B cell (primary cell): ENCODE measurements at regions not wholly inside any gene's neighbourhood (a gene's known extent, or its start where the extent isn't known, plus 50 kb on each side); places are given as distances from the start of the nearest gene placed in this dataset.

Experiments
- ATAC-seq: fragments of 200-7000 bp; cut with Tn5 transposase; one replicate; pipeline ENCODE4 v1.10.0; 2021; ENCODE audit warnings: low read depth, mild to moderate bottlenecking, moderate number of reproducible peaks, moderate library complexity
- CTCF ChIA-PET: fragments of 350-600 bp; sonication (Branson Sonifier 250); formaldehyde crosslinking; loops from one replicate; lab custom pipeline; 2021; ENCODE audit warnings: antibody characterized with exemption, inconsistent platforms; lab: Charles Lee
- POLR2A ChIA-PET: fragments of 350-600 bp; sonication (Branson Sonifier 250); formaldehyde crosslinking; loops from one replicate; lab custom pipeline; 2021; ENCODE audit warnings: antibody characterized with exemption; lab: Charles Lee
- DNase-seq: peaks from one replicate; pipeline ENCODE4 v3.0.0; 2013
- H2AFZ ChIP-seq: 2 replicates; pipeline ENCODE4 v1.6.1; 2012; ENCODE audit warnings: mild to moderate bottlenecking, low read depth, low read length; ENCODE audit not compliant: insufficient read depth, poor library complexity, severe bottlenecking
- H3K27ac ChIP-seq, 2 donors: 1 replicate in 1 of 2; 2 replicates in 1 of 2; pipeline ENCODE4 v1.5.1; 2012 to 2013; ENCODE audit warnings: low read length in 2 of 2, mild to moderate bottlenecking in 2 of 2, moderate library complexity in 1 of 2
- H3K27me3 ChIP-seq, 4 experiments: fragments of 200-600 bp in 1 of 4; sonication (generic) in 1 of 4; replicated peaks in 1 of 4; 1 replicate in 2 of 4; 2 replicates in 2 of 4; pipeline versions ENCODE4 v1.6.1 to v1.7.0; 2013 to 2016; ENCODE audit warnings: low read length in 3 of 4, mild to moderate bottlenecking in 2 of 4, mixed read lengths in 1 of 4, moderate library complexity in 1 of 4; ENCODE audit not compliant: insufficient read depth in 4 of 4, control insufficient read depth in 3 of 4; ENCODE audit errors: control extremely low read depth in 1 of 4
- H3K36me3 ChIP-seq, 2 experiments: replicated peaks in 1 of 2; 1 replicate in 1 of 2; 2 replicates in 1 of 2; pipeline versions ENCODE4 v1.6.1 to v1.7.1; 2013; ENCODE audit warnings: low read length in 1 of 2; ENCODE audit not compliant: insufficient read depth in 2 of 2, control insufficient read depth in 1 of 2; ENCODE audit errors: control extremely low read depth in 1 of 2, extremely low read depth in 1 of 2
- H3K4me1 ChIP-seq, 2 donors: fragments of 200-600 bp in 1 of 2; sonication (generic) in 1 of 2; 1 replicate in 1 of 2; 2 replicates in 1 of 2; pipeline versions ENCODE4 v1.5.1 to v1.6.1; 2013 to 2017; ENCODE audit warnings: low read length in 2 of 2; ENCODE audit not compliant: control insufficient read depth in 2 of 2, insufficient read depth in 2 of 2
- H3K4me2 ChIP-seq: replicated peaks from 2 replicates; pipeline ENCODE3; 2012; ENCODE audit warnings: mild to moderate bottlenecking, low read depth, low read length; ENCODE audit not compliant: poor library complexity, severe bottlenecking
- H3K4me3 ChIP-seq, 5 experiments: fragments of 200-600 bp in 1 of 5; sonication (generic) in 1 of 5; 1 replicate in 3 of 5; 2 replicates in 2 of 5; pipeline versions ENCODE4 v1.5.1 to v1.7.0; 2011 to 2016; ENCODE audit warnings: low read length in 4 of 5, mild to moderate bottlenecking in 4 of 5, low read depth in 2 of 5, control low read depth in 1 of 5, moderate library complexity in 1 of 5; ENCODE audit not compliant: insufficient read depth in 1 of 5; ENCODE audit errors: control extremely low read depth in 1 of 5, extremely low read depth in 1 of 5
- H3K79me2 ChIP-seq: fragments of 200-600 bp; sonication (generic); one replicate; pipeline ENCODE4 v1.6.0; 2016; ENCODE audit warnings: low read length; ENCODE audit not compliant: control insufficient read depth, insufficient read depth
- H3K9ac ChIP-seq: fragments of 200-600 bp; sonication (generic); 2 replicates; pipeline ENCODE4 v1.6.1; 2017; ENCODE audit warnings: mild to moderate bottlenecking, low read length, moderate library complexity
- H3K9me3 ChIP-seq, 3 donors: one replicate each; pipeline versions ENCODE4 v1.6.1 to v1.7.1; 2013; ENCODE audit warnings: low read length in 2 of 3; ENCODE audit not compliant: control insufficient read depth in 2 of 3, insufficient read depth in 1 of 3; ENCODE audit errors: control extremely low read depth in 1 of 3
- H4K20me1 ChIP-seq: 2 replicates; pipeline ENCODE4 v1.6.0; 2012; ENCODE audit warnings: mild to moderate bottlenecking, low read length; ENCODE audit not compliant: insufficient read depth, control insufficient read depth, poor library complexity, severe bottlenecking
- H3K27ac Mint-ChIP-seq: one replicate; pipeline ENCODE4 v1.8.0; 2021; ENCODE audit warnings: mixed read lengths
- H3K27me3 Mint-ChIP-seq: one replicate; pipeline ENCODE4 v1.8.0; 2021; ENCODE audit warnings: mixed read lengths
- H3K4me1 Mint-ChIP-seq: one replicate; pipeline ENCODE4 v1.8.0; 2021; ENCODE audit warnings: mixed read lengths
- H3K4me3 Mint-ChIP-seq: one replicate; pipeline ENCODE4 v1.8.0; 2021; ENCODE audit warnings: mixed read lengths
- H3K9me3 Mint-ChIP-seq: one replicate; pipeline ENCODE4 v1.8.0; 2022; ENCODE audit warnings: mixed read lengths; ENCODE audit not compliant: insufficient read depth
- EZH2 ChIP-seq: IDR thresholded peaks from 2 replicates; pipeline ENCODE4 v1.6.1; 2012; ENCODE audit warnings: borderline replicate concordance, low read depth, mild to moderate bottlenecking, moderate library complexity, low read length; ENCODE audit not compliant: insufficient read depth, poor library complexity, severe bottlenecking
- WGBS: methylation state at CpG from one replicate; pipeline ENCODE4 v1.1.5; 2013; ENCODE audit warnings: missing lambda C conversion rate; ENCODE audit not compliant: insufficient coverage; 5-methylcytosine and 5-hydroxymethylcytosine counted together
- intact Hi-C: fragments of 100-400 bp; cut with micrococcal nuclease; formaldehyde crosslinking; loops from one replicate; pipeline ENCODE4 v1.10.0; 2022
- TF ChIP-seq, protein P1 (sequence below): fragments of 200-600 bp; IDR thresholded peaks from one replicate; pipeline ENCODE4 v1.8.0; 2022; ENCODE audit warnings: antibody characterized with exemption, mild to moderate bottlenecking

DNA sequence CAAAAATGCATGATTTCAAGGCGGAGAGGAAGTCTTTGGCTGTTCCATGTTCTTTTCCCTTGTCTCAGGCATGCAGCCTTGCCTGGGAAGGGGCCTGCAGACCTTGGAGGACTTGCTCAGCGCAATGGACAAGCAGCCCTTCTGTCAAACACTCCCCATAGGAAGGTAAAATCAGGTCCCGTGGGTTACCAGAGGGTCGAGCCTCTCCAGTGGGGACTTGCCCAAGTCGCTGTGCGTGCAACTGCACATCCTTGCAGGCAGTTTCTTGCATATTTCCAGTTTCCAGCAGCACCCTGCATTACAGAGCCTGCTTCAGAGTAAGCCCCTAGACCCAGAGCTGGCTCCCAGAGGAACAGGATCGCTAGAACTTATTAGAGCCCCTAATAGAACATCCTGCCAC, 75.5 kb upstream of the KLF13 start:
- Histone ChIP-seq H3K9me3 (peaks cover 0 to 7% (median 0%) of the 10 kb centered on the region in 3 donors), H3K36me3 (no peaks in the 10 kb centered on the region), H2AFZ (no peak overlapping the region), H3K27ac (no peak overlapping the region), H3K4me2 (no peak overlapping the region), H3K4me1 (peaks cover 21 to 23% of the 10 kb centered on the region in 2 donors), H3K27me3 (no peaks in the 10 kb centered on the region), H3K79me2 (no peaks in the 10 kb centered on the region), H3K4me3 (no peak overlapping the region), H4K20me1 (no peaks in the 10 kb centered on the region), H3K9ac (no peak overlapping the region)
- H3K27me3 Mint-ChIP-seq: no peaks in the 10 kb centered on the region
- ATAC-seq: no peak
- H3K4me1 Mint-ChIP-seq: peaks cover 20% of the 10 kb centered on the region
- TF ChIP-seq EZH2: no peak
- TF ChIP-seq, protein P1, sequence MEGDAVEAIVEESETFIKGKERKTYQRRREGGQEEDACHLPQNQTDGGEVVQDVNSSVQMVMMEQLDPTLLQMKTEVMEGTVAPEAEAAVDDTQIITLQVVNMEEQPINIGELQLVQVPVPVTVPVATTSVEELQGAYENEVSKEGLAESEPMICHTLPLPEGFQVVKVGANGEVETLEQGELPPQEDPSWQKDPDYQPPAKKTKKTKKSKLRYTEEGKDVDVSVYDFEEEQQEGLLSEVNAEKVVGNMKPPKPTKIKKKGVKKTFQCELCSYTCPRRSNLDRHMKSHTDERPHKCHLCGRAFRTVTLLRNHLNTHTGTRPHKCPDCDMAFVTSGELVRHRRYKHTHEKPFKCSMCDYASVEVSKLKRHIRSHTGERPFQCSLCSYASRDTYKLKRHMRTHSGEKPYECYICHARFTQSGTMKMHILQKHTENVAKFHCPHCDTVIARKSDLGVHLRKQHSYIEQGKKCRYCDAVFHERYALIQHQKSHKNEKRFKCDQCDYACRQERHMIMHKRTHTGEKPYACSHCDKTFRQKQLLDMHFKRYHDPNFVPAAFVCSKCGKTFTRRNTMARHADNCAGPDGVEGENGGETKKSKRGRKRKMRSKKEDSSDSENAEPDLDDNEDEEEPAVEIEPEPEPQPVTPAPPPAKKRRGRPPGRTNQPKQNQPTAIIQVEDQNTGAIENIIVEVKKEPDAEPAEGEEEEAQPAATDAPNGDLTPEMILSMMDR: no peak
- WGBS: 87% methylated on average over 7 of the region's 7 CpGs
- ChIA-PET POLR2A (no interaction called here), CTCF (no interaction called here)
- H3K27ac Mint-ChIP-seq: no peak overlapping the region
- no peaks in the 10 kb centered on the region for H3K9me3 Mint-ChIP-seq
- intact Hi-C loops: no loop called here
- DNase-seq: no peak
- H3K4me3 Mint-ChIP-seq: no peak overlapping the region

DNA sequence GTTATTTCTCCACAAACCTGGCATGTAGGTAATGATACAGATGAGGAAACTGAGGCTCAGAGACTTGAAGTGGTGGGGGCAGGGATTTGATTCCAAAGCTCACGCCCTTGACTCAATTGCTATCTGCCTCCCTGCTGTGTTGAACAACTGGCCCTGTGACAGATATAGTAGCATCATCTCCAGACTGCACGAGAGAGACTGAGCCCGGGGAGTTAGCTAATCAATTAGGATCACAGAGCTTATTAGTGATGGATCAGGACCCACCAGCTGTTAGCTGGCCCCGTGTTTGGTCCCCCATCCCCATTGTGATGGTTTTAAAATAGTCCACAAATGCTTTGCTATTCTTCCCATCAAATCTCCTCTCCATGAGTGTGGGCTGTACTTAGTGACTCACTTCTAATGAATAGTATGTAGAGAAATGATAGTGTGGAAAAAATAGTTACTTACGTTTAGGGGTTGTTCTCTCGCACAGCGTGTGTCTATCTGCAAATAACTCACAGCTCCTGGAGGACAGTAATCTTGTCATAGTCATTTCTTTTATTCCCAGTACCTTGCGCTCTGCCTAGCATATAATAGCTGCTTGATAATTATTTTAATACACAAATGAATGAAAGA, 74.4 kb upstream of the KLF13 start:
- Mint-ChIP-seq H3K27me3 (no peaks in the 10 kb centered on the region), H3K4me1 (peaks cover 31% of the 10 kb centered on the region), H3K9me3 (no peaks in the 10 kb centered on the region), H3K27ac (no peak overlapping the region), H3K4me3 (no peak overlapping the region)
- H3K9ac ChIP-seq: no peak overlapping the region
- no peak overlapping the region for H3K4me3 ChIP-seq
- DNase-seq: no peak
- ChIA-PET POLR2A (interaction anchor here (5.5 kb wide), 1 partner anchor 13 kb away, joined by 26 read pairs; no protein-coding TSS in a partner anchor), CTCF (interaction anchor here (0.7 to 1.5 kb wide), 7 partner anchors 11 to 237 kb away, joined by 3 to 5 read pairs (median 4); no protein-coding TSS in a partner anchor)
- no peaks in the 10 kb centered on the region for H3K36me3 ChIP-seq
- no peaks in the 10 kb centered on the region for H3K27me3 ChIP-seq
- TF ChIP-seq, protein P1: no peak
- no peak for TF ChIP-seq EZH2
- intact Hi-C loops: no loop called here
- no peak overlapping the region for H3K4me2 ChIP-seq
- peaks cover 0 to 7% (median 0%) of the 10 kb centered on the region in 3 donors for H3K9me3 ChIP-seq
- 100% methylated on average over 1 of the region's 8 CpGs for WGBS
- H3K4me1 ChIP-seq: peaks cover 31 to 34% of the 10 kb centered on the region in 2 donors
- H3K79me2 ChIP-seq: no peaks in the 10 kb centered on the region
- H3K27ac ChIP-seq: no peak overlapping the region
- H4K20me1 ChIP-seq: no peaks in the 10 kb centered on the region
- no peak overlapping the region for H2AFZ ChIP-seq
- ATAC-seq: no peak
